Testis (tissue), 2 donors: ENCODE measurements at regions not wholly inside any gene's neighbourhood (a gene's known extent, or its start where the extent isn't known, plus 50 kb on each side); places are given as distances from the start of the nearest gene placed in this dataset.

Source experiments
- POLR2A ChIP-seq: fragments of 450-650 bp; IDR thresholded peaks from one replicate; pipeline ENCODE4 v1.6.1; 2017; ENCODE audit warnings: antibody characterized with exemption, mild to moderate bottlenecking, moderate library complexity
- TF ChIP-seq, protein P1 (sequence below), 3 experiments: fragments of 450-650 bp in 2 of 3; fragments of 200-600 bp in 1 of 3; sonication (generic) in 1 of 3; IDR thresholded peaks; one replicate each; pipeline ENCODE4 v1.5.1; 2016 to 2019; ENCODE audit warnings: antibody characterized with exemption in 3 of 3, mild to moderate bottlenecking in 2 of 3, moderate library complexity in 1 of 3

- no peak for TF ChIP-seq POLR2A
- TF ChIP-seq, protein P1, sequence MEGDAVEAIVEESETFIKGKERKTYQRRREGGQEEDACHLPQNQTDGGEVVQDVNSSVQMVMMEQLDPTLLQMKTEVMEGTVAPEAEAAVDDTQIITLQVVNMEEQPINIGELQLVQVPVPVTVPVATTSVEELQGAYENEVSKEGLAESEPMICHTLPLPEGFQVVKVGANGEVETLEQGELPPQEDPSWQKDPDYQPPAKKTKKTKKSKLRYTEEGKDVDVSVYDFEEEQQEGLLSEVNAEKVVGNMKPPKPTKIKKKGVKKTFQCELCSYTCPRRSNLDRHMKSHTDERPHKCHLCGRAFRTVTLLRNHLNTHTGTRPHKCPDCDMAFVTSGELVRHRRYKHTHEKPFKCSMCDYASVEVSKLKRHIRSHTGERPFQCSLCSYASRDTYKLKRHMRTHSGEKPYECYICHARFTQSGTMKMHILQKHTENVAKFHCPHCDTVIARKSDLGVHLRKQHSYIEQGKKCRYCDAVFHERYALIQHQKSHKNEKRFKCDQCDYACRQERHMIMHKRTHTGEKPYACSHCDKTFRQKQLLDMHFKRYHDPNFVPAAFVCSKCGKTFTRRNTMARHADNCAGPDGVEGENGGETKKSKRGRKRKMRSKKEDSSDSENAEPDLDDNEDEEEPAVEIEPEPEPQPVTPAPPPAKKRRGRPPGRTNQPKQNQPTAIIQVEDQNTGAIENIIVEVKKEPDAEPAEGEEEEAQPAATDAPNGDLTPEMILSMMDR (IDR thresholded peaks at IDR 0.05): no peak
Observed at GRCh38 chr16:51298800-51299199, 147.7 kb upstream of the SALL1 start.
